ENCODE measurements at regions not wholly inside any gene's neighbourhood (a gene's known extent, or its start where the extent isn't known, plus 50 kb on each side); places are given as distances from the start of the nearest gene placed in this dataset.

- no peaks in the 10 kb centered on the region for H4K20me1 ChIP-seq (ENCODE audit: low read depth)
- H3K36me3 Mint-ChIP-seq: peaks cover 7% of the 10 kb centered on the region
Measured at GRCh38 chr6:98156580-98156979, 677.8 kb upstream of the POU3F2 start.

GRCh38 chr6:98179606-98180005 is 654.8 kb upstream of the POU3F2 start:
- Mint-ChIP-seq H3K9me3 (peaks cover 29% of the 10 kb centered on the region), H3K4me1 (no peaks in the 10 kb centered on the region), H3K36me3 (no peaks in the 10 kb centered on the region), H3K27ac (no peak overlapping the region), H3K27me3 (ENCODE audit: insufficient read depth, low read depth) (peaks cover 2% of the 10 kb centered on the region), H3K4me3 (no peak overlapping the region)
- no peak for DNase-seq (ENCODE audit: low spot score)
- H4K20me1 ChIP-seq (ENCODE audit: low read depth): no peaks in the 10 kb centered on the region
- H3K4me3 ChIP-seq: no peak overlapping the region
- no peak overlapping the region for H3K27ac ChIP-seq
- H3K27me3 ChIP-seq: no peaks in the 10 kb centered on the region
- H3K36me3 ChIP-seq: no peaks in the 10 kb centered on the region
- no peaks in the 10 kb centered on the region for H3K4me1 ChIP-seq
- H3K9ac ChIP-seq: no peak overlapping the region
- no peaks in the 10 kb centered on the region for H3K9me3 ChIP-seq (ENCODE audit: low read depth)
- TF ChIP-seq CTCF (IDR thresholded peaks at IDR 0.05): no peak
- TF ChIP-seq EZH2phosphoT487 (IDR thresholded peaks at IDR 0.05): no peak
- no peak for TF ChIP-seq EZH2 (IDR thresholded peaks at IDR 0.05)
- no peaks in the 10 kb centered on the region for H3F3A ChIP-seq (ENCODE audit: low read depth)
- H3K79me2 ChIP-seq (ENCODE audit: low read depth): no peaks in the 10 kb centered on the region
- no peak overlapping the region for H3K4me2 ChIP-seq
- no peak overlapping the region for H2AFZ ChIP-seq (replicated peaks)

More at GRCh38 chr6:98156580-98156979, 677.8 kb upstream of the POU3F2 start:
- no peaks in the 10 kb centered on the region for H3K79me2 ChIP-seq (ENCODE audit: low read depth)
- no peak overlapping the region for H3K4me3 ChIP-seq
- no peak overlapping the region for H3K4me3 Mint-ChIP-seq
- no peak overlapping the region for H3K27ac Mint-ChIP-seq
- H3K4me1 ChIP-seq: peaks cover 2% of the 10 kb centered on the region
- no peaks in the 10 kb centered on the region for H3K27me3 Mint-ChIP-seq (ENCODE audit: insufficient read depth, low read depth)
- no peak overlapping the region for H3K27ac ChIP-seq
- no peaks in the 10 kb centered on the region for H3K4me1 Mint-ChIP-seq
- H3K36me3 ChIP-seq: no peaks in the 10 kb centered on the region
- DNase-seq (ENCODE audit: low spot score): peak; percentile 2
- peak overlapping the region; percentile 96 for H2AFZ ChIP-seq (replicated peaks)
- H3K27me3 ChIP-seq: no peaks in the 10 kb centered on the region
- no peak overlapping the region for H3K4me2 ChIP-seq
- no peaks in the 10 kb centered on the region for H3F3A ChIP-seq (ENCODE audit: low read depth)
- TF ChIP-seq EZH2 (IDR thresholded peaks at IDR 0.05): no peak
- TF ChIP-seq EZH2phosphoT487 (IDR thresholded peaks at IDR 0.05): no peak
- no peak for TF ChIP-seq CTCF (IDR thresholded peaks at IDR 0.05)
- no peak overlapping the region for H3K9ac ChIP-seq
- no peaks in the 10 kb centered on the region for H3K9me3 ChIP-seq (ENCODE audit: low read depth)
- H3K9me3 Mint-ChIP-seq: peaks cover 37% of the 10 kb centered on the region

GRCh38 chr6:98200084-98200483 is 634.3 kb upstream of the POU3F2 start:
- Histone ChIP-seq H3K4me2 (no peak overlapping the region), H3K27ac (no peak overlapping the region), H3K9me3 (ENCODE audit: low read depth) (no peaks in the 10 kb centered on the region), H2AFZ (replicated peaks) (no peak overlapping the region), H3K36me3 (no peaks in the 10 kb centered on the region), H4K20me1 (ENCODE audit: low read depth) (no peaks in the 10 kb centered on the region), H3K79me2 (ENCODE audit: low read depth) (no peaks in the 10 kb centered on the region), H3K4me1 (peaks cover 6% of the 10 kb centered on the region), H3K4me3 (no peak overlapping the region), H3K9ac (no peak overlapping the region), H3K27me3 (no peaks in the 10 kb centered on the region), H3F3A (ENCODE audit: low read depth) (no peaks in the 10 kb centered on the region)
- TF ChIP-seq EZH2 (IDR thresholded peaks at IDR 0.05) (no peak), CTCF (IDR thresholded peaks at IDR 0.05) (no peak), EZH2phosphoT487 (IDR thresholded peaks at IDR 0.05) (no peak)
- peaks cover 6% of the 10 kb centered on the region for H3K9me3 Mint-ChIP-seq
- no peak overlapping the region for H3K4me3 Mint-ChIP-seq
- H3K4me1 Mint-ChIP-seq: peaks cover 4% of the 10 kb centered on the region
- no peaks in the 10 kb centered on the region for H3K27me3 Mint-ChIP-seq (ENCODE audit: insufficient read depth, low read depth)
- DNase-seq (ENCODE audit: low spot score): no peak
- peaks cover 1% of the 10 kb centered on the region for H3K36me3 Mint-ChIP-seq
- H3K27ac Mint-ChIP-seq: no peak overlapping the region

Measured in neural progenitor cell (in vitro differentiated cells).